ENCODE measurements at regions not wholly inside any gene's neighbourhood (a gene's known extent, or its start where the extent isn't known, plus 50 kb on each side); places are given as distances from the start of the nearest gene placed in this dataset.

GRCh38 chr3:111418391-111418790 lies 123.6 kb upstream of the CD96 start:
- H3K36me3 Mint-ChIP-seq: no peaks in the 10 kb centered on the region
- no peak for ATAC-seq (replicated peaks)
- no peak overlapping the region for H3K4me3 Mint-ChIP-seq
- H3K9me3 Mint-ChIP-seq: peaks cover 0 to 2% of the 10 kb centered on the region in 2 donors
- peaks cover 12 to 26% of the 10 kb centered on the region in 2 donors for H3K27me3 Mint-ChIP-seq
- no peak for DNase-seq
- H3K4me1 Mint-ChIP-seq: peaks cover 4 to 6% of the 10 kb centered on the region in 2 donors
- no peak overlapping the region for H3K27ac Mint-ChIP-seq

- no peak for ATAC-seq (replicated peaks)
- Mint-ChIP-seq H3K9me3 (peaks cover 0 to 9% of the 10 kb centered on the region in 2 donors), H3K4me3 (no peak overlapping the region), H3K4me1 (no peaks in the 10 kb centered on the region), H3K27me3 (peaks cover 6 to 14% of the 10 kb centered on the region in 2 donors), H3K36me3 (peaks cover 0 to 2% of the 10 kb centered on the region in 2 donors), H3K27ac (no peak overlapping the region)
- no peak for DNase-seq
Measured at GRCh38 chr3:111428301-111428700, 113.7 kb upstream of the CD96 start.

DNA sequence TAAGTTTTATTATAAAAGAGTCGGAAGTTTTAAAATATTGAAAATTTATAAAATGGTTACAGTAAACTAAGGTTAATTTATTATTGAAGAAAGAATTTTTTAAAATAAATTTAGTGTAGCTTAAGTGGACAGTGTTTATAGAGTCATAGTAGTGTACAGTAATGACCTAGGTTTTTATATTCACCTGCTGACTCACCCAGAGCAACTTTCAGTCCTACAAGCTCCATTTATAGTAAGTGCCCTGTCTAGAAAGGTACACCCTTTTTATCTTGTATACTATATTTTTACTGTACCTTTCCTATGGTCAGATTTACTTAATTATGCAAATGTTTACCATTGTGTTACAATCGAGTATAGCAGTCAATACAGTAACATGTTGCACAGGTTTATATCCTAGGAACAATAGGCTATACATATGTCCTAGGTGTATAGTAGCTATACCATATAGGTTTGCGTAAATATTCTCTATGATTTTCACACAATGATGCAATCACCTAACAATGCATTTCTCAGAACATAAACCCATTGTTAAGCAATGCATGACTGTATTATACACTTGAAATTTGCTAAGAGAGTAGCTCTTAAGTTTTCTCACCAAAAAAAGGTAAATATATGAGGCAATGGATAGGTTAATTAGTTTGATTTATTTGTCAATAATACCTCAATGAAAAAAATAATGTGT lies 106.9 kb upstream of the CD96 start:
- DNase-seq (no peak), ATAC-seq (replicated peaks) (no peak)
- Mint-ChIP-seq H3K27me3 (peaks cover 3 to 4% of the 10 kb centered on the region in 2 donors), H3K4me1 (no peaks in the 10 kb centered on the region), H3K36me3 (peaks cover 0 to under 1% of the 10 kb centered on the region in 2 donors), H3K27ac (no peak overlapping the region), H3K4me3 (no peak overlapping the region), H3K9me3 (peaks cover 0 to 3% of the 10 kb centered on the region in 2 donors)

GRCh38 chr3:111438283-111438682 lies 103.7 kb upstream of the CD96 start:
- H3K4me3 Mint-ChIP-seq: no peak overlapping the region
- no peaks in the 10 kb centered on the region for H3K27me3 Mint-ChIP-seq
- H3K4me1 Mint-ChIP-seq: no peaks in the 10 kb centered on the region
- no peak for ATAC-seq (replicated peaks)
- no peak for DNase-seq
- H3K27ac Mint-ChIP-seq: no peak overlapping the region
- peaks cover 0 to 6% of the 10 kb centered on the region in 2 donors for H3K9me3 Mint-ChIP-seq
- no peaks in the 10 kb centered on the region for H3K36me3 Mint-ChIP-seq

- no peak for ATAC-seq (replicated peaks)
- Mint-ChIP-seq H3K27me3 (peaks cover under 1 to 5% of the 10 kb centered on the region in 2 donors), H3K4me1 (no peaks in the 10 kb centered on the region), H3K9me3 (peaks cover 0 to 2% of the 10 kb centered on the region in 2 donors), H3K36me3 (no peaks in the 10 kb centered on the region), H3K4me3 (no peak overlapping the region), H3K27ac (no peak overlapping the region)
- no peak for DNase-seq
Measured at GRCh38 chr3:111454551-111454950, 87.4 kb upstream of the CD96 start.

DNA sequence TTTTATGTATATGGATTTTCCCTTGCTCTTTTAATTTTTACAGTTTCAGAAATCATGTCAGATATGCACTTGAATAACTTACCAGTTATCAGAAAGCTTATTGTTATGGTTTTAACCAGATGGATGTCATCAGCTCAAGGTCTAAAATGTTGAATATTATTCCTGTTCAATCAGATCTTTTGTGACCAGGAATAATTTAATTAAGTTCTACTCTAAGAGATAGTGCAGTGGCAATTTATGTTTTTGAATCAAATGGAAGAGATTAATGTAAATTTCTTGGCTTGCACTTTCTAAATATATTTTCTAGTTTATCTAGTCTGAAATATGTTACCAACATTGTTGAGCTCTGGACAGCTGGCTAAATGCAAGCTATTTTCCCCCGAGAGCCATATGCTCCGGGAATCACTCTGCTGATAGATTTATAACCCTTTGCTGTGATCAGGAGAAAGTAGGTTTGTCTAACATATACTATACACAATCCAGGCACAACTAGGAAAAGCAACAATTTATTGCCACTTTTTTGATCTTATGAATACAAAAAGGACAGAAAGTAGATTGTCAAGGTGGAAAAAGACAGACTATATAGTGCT lies 76.8 kb upstream of the CD96 start:
- peaks cover 0 to 6% of the 10 kb centered on the region in 2 donors for H3K9me3 Mint-ChIP-seq
- no peak for ATAC-seq (replicated peaks)
- H3K27me3 Mint-ChIP-seq: peaks cover 2 to 17% of the 10 kb centered on the region in 2 donors
- H3K4me3 Mint-ChIP-seq: no peak overlapping the region
- no peak overlapping the region for H3K27ac Mint-ChIP-seq
- DNase-seq: no peak
- no peaks in the 10 kb centered on the region for H3K4me1 Mint-ChIP-seq
- no peaks in the 10 kb centered on the region for H3K36me3 Mint-ChIP-seq

- H3K9me3 Mint-ChIP-seq: peaks cover 4 to 11% of the 10 kb centered on the region in 2 donors
- peaks cover 14 to 17% of the 10 kb centered on the region in 2 donors for H3K27me3 Mint-ChIP-seq
- H3K36me3 Mint-ChIP-seq: no peaks in the 10 kb centered on the region
- ATAC-seq (replicated peaks) (no peak), DNase-seq (no peak)
- H3K4me1 Mint-ChIP-seq: no peaks in the 10 kb centered on the region
- no peak overlapping the region for H3K4me3 Mint-ChIP-seq
- no peak overlapping the region for H3K27ac Mint-ChIP-seq
Measured at GRCh38 chr3:111470032-111470431, 72.0 kb upstream of the CD96 start.

- Mint-ChIP-seq H3K27me3 (peaks cover 14 to 22% of the 10 kb centered on the region in 2 donors), H3K9me3 (peaks cover 4 to 11% of the 10 kb centered on the region in 2 donors), H3K4me1 (no peaks in the 10 kb centered on the region), H3K4me3 (no peak overlapping the region), H3K27ac (no peak overlapping the region), H3K36me3 (no peaks in the 10 kb centered on the region)
- DNase-seq: no peak
- no peak for ATAC-seq (replicated peaks)
Measured at GRCh38 chr3:111471831-111472230, 70.2 kb upstream of the CD96 start.

- no peaks in the 10 kb centered on the region for H3K36me3 Mint-ChIP-seq
- H3K9me3 Mint-ChIP-seq: peaks cover 4 to 11% of the 10 kb centered on the region in 2 donors
- no peaks in the 10 kb centered on the region for H3K4me1 Mint-ChIP-seq
- H3K27me3 Mint-ChIP-seq: peaks cover 19 to 22% of the 10 kb centered on the region in 2 donors
- ATAC-seq (replicated peaks) (no peak), DNase-seq (no peak)
- no peak overlapping the region for H3K4me3 Mint-ChIP-seq
- no peak overlapping the region for H3K27ac Mint-ChIP-seq
Measured at GRCh38 chr3:111472556-111472955, 69.4 kb upstream of the CD96 start.

DNA sequence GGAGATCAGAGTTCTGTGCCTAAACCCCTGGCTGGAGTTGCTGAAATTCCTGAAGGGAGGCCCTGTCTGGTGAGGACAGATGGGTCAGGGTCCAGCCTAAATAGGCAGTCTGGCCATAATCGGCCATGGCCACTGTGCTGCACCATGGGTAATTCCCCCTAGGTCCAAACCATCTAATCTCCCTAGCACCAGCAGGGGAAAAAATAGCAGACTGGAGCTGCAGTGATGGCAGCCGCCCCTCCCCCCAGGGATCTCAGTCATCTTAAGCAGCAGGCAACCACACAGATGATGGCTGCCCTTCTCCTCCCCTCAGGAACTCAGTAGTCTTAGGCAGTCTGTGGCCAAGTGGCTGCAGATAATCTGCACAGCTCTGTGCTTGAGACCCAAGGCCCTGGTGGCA lies 68.4 kb upstream of the CD96 start:
- Mint-ChIP-seq H3K4me3 (no peak overlapping the region), H3K9me3 (peaks cover 4 to 7% of the 10 kb centered on the region in 2 donors), H3K27ac (no peak overlapping the region), H3K4me1 (no peaks in the 10 kb centered on the region), H3K27me3 (peaks cover 19 to 22% of the 10 kb centered on the region in 2 donors), H3K36me3 (no peaks in the 10 kb centered on the region)
- ATAC-seq (replicated peaks) (no peak), DNase-seq (no peak)

- Mint-ChIP-seq H3K27ac (no peak overlapping the region), H3K36me3 (no peaks in the 10 kb centered on the region), H3K27me3 (peaks cover 34% of the 10 kb centered on the region in 2 donors), H3K4me3 (no peak overlapping the region), H3K4me1 (no peaks in the 10 kb centered on the region), H3K9me3 (peaks cover 0 to 3% of the 10 kb centered on the region in 2 donors)
- DNase-seq: no peak
- ATAC-seq (replicated peaks): no peak
Measured at GRCh38 chr3:111476701-111477100, 65.3 kb upstream of the CD96 start.

GRCh38 chr3:111480091-111480490 lies 61.9 kb upstream of the CD96 start:
- ATAC-seq (replicated peaks): no peak
- Mint-ChIP-seq H3K4me1 (no peaks in the 10 kb centered on the region), H3K9me3 (peaks cover 0 to 1% of the 10 kb centered on the region in 2 donors), H3K4me3 (no peak overlapping the region), H3K27me3 (peaks cover 22 to 24% of the 10 kb centered on the region in 2 donors), H3K36me3 (no peaks in the 10 kb centered on the region), H3K27ac (no peak overlapping the region)
- no peak for DNase-seq

DNA sequence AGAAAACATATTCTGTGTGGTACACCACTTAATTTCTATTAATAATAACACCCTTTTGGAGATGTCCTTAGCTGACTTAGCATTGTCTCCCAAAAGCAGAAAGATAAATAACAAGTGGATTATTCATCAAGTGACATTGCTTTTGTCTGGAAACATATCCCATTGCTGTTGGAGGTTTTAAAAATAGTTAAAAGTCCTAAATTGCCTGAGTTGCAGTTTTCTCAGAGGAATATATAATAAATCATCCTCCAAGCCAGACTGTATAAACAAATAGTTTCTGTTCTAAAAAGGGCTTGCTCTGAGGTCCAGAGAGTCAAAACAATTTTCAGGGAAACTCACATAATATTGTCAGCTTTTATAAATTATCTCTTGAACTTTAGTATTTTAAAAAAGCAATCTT lies 60.4 kb upstream of the CD96 start:
- ATAC-seq (replicated peaks): no peak
- H3K27ac Mint-ChIP-seq: no peak overlapping the region
- DNase-seq: no peak
- no peak overlapping the region for H3K4me3 Mint-ChIP-seq
- H3K9me3 Mint-ChIP-seq: peaks cover 0 to 3% of the 10 kb centered on the region in 2 donors
- no peaks in the 10 kb centered on the region for H3K4me1 Mint-ChIP-seq
- peaks cover 0 to 2% of the 10 kb centered on the region in 2 donors for H3K36me3 Mint-ChIP-seq
- peaks cover 18 to 27% of the 10 kb centered on the region in 2 donors for H3K27me3 Mint-ChIP-seq

DNA sequence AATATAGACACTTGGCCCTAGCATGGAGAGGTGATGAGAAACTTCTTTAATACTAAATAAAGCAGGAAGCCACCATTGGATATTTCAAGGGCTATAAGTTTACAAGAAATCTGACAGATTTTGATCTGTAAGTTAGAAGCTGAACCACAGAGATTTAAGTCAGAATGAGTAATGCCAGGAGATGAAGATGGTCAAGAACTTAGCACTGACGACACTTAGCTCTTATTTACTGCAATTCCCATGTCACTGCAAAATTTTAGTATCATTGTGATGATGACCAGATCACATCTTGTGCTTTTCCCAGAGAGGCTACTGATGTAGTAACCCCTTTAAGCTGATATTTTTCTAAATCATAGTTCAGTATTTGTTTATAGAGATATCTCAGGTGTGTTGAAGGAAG lies 59.4 kb upstream of the CD96 start:
- Mint-ChIP-seq H3K9me3 (peaks cover 0 to 5% of the 10 kb centered on the region in 2 donors), H3K27ac (no peak overlapping the region), H3K4me1 (no peaks in the 10 kb centered on the region), H3K27me3 (peaks cover 22 to 26% of the 10 kb centered on the region in 2 donors), H3K36me3 (peaks cover 0 to 4% of the 10 kb centered on the region in 2 donors), H3K4me3 (no peak overlapping the region)
- DNase-seq (no peak), ATAC-seq (replicated peaks) (no peak)

- H3K4me1 Mint-ChIP-seq: no peaks in the 10 kb centered on the region
Measured at GRCh38 chr3:111485086-111485485, 56.9 kb upstream of the CD96 start.

More at GRCh38 chr3:111485086-111485485, 56.9 kb upstream of the CD96 start:
- H3K36me3 Mint-ChIP-seq: peaks cover 0 to 4% of the 10 kb centered on the region in 2 donors
- DNase-seq: no peak
- peaks cover 3 to 7% of the 10 kb centered on the region in 2 donors for H3K9me3 Mint-ChIP-seq
- H3K27me3 Mint-ChIP-seq: peaks cover 13 to 17% of the 10 kb centered on the region in 2 donors
- H3K4me3 Mint-ChIP-seq: no peak overlapping the region
- no peak for ATAC-seq (replicated peaks)
- no peak overlapping the region for H3K27ac Mint-ChIP-seq

All from stimulated activated naive B cell treated with anti-CD40 and anti-IgM and Interleukin-4, amounts not matched to agents 10 μg/mL and 1 μg/mL and 100 μg/mL, for 72 hours (primary cell).